Loucy (cell line): ENCODE measurements at regions not wholly inside any gene's neighbourhood (a gene's known extent, or its start where the extent isn't known, plus 50 kb on each side); places are given as distances from the start of the nearest gene placed in this dataset.

Source experiments
- H2AFZ ChIP-seq: fragments of 200-600 bp; sonication (generic); 2 replicates; pipeline ENCODE4 v1.6.0; 2016; ENCODE audit warnings: antibody characterized with exemption, mild to moderate bottlenecking, low read length, moderate library complexity
- H3F3A ChIP-seq: fragments of 200-600 bp; 2 replicates; pipeline ENCODE4 v1.6.0; 2016; ENCODE audit warnings: antibody characterized with exemption, low read depth, mild to moderate bottlenecking
- H3K27me3 ChIP-seq: fragments of 200-600 bp; sonication (generic); 2 replicates; pipeline ENCODE4 v1.6.1; 2014; ENCODE audit warnings: low read length, mild to moderate bottlenecking; ENCODE audit not compliant: insufficient read depth, poor library complexity, severe bottlenecking
- H3K36me3 ChIP-seq: fragments of 200-600 bp; sonication (generic); 2 replicates; pipeline ENCODE4 v1.6.1; 2016; ENCODE audit warnings: low read length; ENCODE audit not compliant: insufficient read depth
- H3K4me1 ChIP-seq: fragments of 200-600 bp; sonication (generic); 2 replicates; pipeline ENCODE4 v1.5.1; 2014; ENCODE audit warnings: low read length, mild to moderate bottlenecking; ENCODE audit not compliant: insufficient read depth, poor library complexity, severe bottlenecking
- H3K4me2 ChIP-seq: fragments of 200-600 bp; sonication (generic); 2 replicates; pipeline ENCODE4 v1.6.0; 2014; ENCODE audit warnings: antibody characterized with exemption, low read length, low read depth, mild to moderate bottlenecking; ENCODE audit not compliant: poor library complexity, severe bottlenecking
- H3K4me3 ChIP-seq: fragments of 200-600 bp; sonication (generic); 2 replicates; pipeline ENCODE4 v1.5.1; 2014; ENCODE audit warnings: low read length, mild to moderate bottlenecking, mixed read lengths; ENCODE audit not compliant: poor library complexity, severe bottlenecking
- H3K79me2 ChIP-seq: fragments of 200-600 bp; sonication (generic); 2 replicates; pipeline ENCODE4 v1.6.1; 2014; ENCODE audit warnings: low read length; ENCODE audit not compliant: insufficient read depth
- H3K9ac ChIP-seq: fragments of 200-600 bp; sonication (generic); 2 replicates; pipeline ENCODE4 v1.6.0; 2014; ENCODE audit warnings: mild to moderate bottlenecking, low read depth, low read length, moderate library complexity; ENCODE audit not compliant: poor library complexity, severe bottlenecking
- H3K9me2 ChIP-seq: fragments of 200-600 bp; sonication (generic); replicated peaks from 2 replicates; pipeline ENCODE4 v1.6.1; 2016; ENCODE audit warnings: low read depth, low read length, mixed read lengths
- H3K9me3 ChIP-seq: fragments of 200-600 bp; sonication (generic); 2 replicates; pipeline ENCODE4 v1.6.1; 2014; ENCODE audit warnings: mild to moderate bottlenecking, antibody characterized with exemption, low read length, low read depth; ENCODE audit not compliant: insufficient read depth
- H4K20me1 ChIP-seq: fragments of 200-600 bp; sonication (generic); 2 replicates; pipeline ENCODE4 v1.6.0; 2014; ENCODE audit warnings: antibody characterized with exemption, low read length, mild to moderate bottlenecking; ENCODE audit not compliant: insufficient read depth, poor library complexity, severe bottlenecking
- EZH2phosphoT487 ChIP-seq: fragments of 200-600 bp; IDR thresholded peaks from 2 replicates; pipeline ENCODE4 v1.6.1; 2018; ENCODE audit warnings: antibody characterized with exemption, mild to moderate bottlenecking, moderate library complexity, borderline replicate concordance
- TF ChIP-seq, protein P1 (sequence below): fragments of 200-600 bp; sonication (generic); conservative IDR thresholded peaks from 2 replicates; pipeline ENCODE4 v1.5.1; 2014; ENCODE audit warnings: mild to moderate bottlenecking, antibody characterized with exemption, low read length

DNA sequence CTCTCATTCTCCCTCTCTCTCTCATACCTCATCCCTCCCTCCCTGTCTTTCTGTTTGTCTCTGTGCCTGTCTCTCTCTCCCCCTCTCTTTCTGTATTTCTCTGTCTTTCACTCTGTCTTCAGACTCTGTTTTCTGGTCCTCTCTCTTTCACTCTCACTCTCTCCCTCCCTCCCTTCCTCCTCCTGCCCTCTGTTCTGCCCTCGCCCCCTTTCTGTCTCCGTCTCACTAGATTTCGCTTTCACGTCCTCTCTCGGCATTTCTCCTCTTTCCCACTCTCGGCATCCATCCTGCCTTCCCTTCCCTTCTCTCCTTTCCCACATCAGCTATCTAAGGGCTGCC, 183.0 kb downstream of the PHETA1 start:
- TF ChIP-seq EZH2phosphoT487, result no peak
- TF ChIP-seq, protein P1, sequence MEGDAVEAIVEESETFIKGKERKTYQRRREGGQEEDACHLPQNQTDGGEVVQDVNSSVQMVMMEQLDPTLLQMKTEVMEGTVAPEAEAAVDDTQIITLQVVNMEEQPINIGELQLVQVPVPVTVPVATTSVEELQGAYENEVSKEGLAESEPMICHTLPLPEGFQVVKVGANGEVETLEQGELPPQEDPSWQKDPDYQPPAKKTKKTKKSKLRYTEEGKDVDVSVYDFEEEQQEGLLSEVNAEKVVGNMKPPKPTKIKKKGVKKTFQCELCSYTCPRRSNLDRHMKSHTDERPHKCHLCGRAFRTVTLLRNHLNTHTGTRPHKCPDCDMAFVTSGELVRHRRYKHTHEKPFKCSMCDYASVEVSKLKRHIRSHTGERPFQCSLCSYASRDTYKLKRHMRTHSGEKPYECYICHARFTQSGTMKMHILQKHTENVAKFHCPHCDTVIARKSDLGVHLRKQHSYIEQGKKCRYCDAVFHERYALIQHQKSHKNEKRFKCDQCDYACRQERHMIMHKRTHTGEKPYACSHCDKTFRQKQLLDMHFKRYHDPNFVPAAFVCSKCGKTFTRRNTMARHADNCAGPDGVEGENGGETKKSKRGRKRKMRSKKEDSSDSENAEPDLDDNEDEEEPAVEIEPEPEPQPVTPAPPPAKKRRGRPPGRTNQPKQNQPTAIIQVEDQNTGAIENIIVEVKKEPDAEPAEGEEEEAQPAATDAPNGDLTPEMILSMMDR, result no peak
- no peak overlapping the region for H2AFZ ChIP-seq
- H3K27me3 ChIP-seq, result no peaks in the 10 kb centered on the region
- H3K4me3 ChIP-seq, result no peak overlapping the region
- no peaks in the 10 kb centered on the region for H3K9me2 ChIP-seq
- no peaks in the 10 kb centered on the region for H3K9me3 ChIP-seq
- H3K36me3 ChIP-seq, result no peaks in the 10 kb centered on the region
- H3K9ac ChIP-seq, result no peak overlapping the region
- H3F3A ChIP-seq, result no peaks in the 10 kb centered on the region
- peaks cover 10% of the 10 kb centered on the region for H3K4me1 ChIP-seq
- H3K79me2 ChIP-seq, result no peaks in the 10 kb centered on the region
- H3K4me2 ChIP-seq, result no peak overlapping the region
- H4K20me1 ChIP-seq, result no peaks in the 10 kb centered on the region

DNA sequence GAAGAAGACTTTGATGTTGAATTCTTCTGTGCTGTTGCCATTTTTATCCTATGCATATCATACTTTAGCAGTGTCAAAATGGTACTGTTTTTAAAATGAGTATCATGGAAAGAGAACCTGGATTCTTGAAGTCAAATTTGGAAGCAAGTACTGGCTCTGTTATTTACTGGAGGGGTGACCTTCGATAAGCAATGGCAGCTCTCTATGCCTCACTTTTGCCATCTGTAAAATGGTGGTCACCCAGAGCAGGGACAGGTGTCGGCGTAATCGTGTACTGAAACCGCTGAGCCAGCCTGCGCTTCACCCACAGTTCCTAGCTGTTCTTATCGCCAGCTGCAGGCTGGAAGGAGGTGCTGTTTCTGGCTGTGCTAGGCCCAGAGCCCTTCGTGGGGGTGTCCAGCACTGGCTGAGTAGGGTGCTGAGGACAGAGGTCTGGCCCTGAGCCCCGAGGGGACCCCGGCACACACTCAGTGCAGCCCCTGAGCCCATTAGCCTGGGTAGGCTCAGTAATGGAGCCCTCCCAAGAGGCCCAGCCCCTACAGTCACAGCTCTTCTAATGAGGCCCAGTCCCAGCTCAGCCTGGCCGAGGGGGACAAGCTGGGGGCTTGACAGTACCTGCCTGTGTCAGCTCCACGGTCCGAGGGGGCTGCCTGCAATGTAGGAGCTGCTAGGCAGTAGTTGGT, 183.5 kb downstream of the PHETA1 start:
- Histone ChIP-seq H3F3A (no peaks in the 10 kb centered on the region), H2AFZ (no peak overlapping the region), H3K27me3 (no peaks in the 10 kb centered on the region), H3K36me3 (no peaks in the 10 kb centered on the region), H3K79me2 (no peaks in the 10 kb centered on the region), H3K4me1 (peaks cover 15% of the 10 kb centered on the region), H4K20me1 (no peaks in the 10 kb centered on the region), H3K4me2 (no peak overlapping the region), H3K9me3 (no peaks in the 10 kb centered on the region), H3K9me2 (no peaks in the 10 kb centered on the region), H3K9ac (no peak overlapping the region), H3K4me3 (no peak overlapping the region)
- TF ChIP-seq, protein P1, result no peak
- TF ChIP-seq EZH2phosphoT487, result no peak

DNA sequence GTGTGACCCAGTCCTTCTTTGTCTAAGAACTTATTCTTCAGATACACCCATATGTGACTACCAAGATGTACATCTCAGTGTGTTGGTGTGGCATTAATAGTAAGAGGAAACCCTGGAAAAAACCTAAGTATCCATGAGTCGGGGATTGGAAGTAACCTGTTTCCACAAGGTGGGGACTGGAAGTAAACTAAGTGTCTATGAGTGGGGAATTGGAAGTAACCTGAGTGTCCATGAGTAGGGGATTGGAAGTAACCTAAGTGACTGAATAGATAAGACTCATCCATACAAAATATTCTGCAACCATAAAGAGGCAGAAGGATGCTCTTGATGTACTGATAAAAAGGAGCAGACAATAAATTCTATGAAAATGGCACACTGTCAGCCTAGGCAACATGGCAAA, 184.7 kb downstream of the PHETA1 start:
- H3K9me3 ChIP-seq, result no peaks in the 10 kb centered on the region
- H3K9ac ChIP-seq, result no peak overlapping the region
- no peak overlapping the region for H3K4me3 ChIP-seq
- no peaks in the 10 kb centered on the region for H3K79me2 ChIP-seq
- H3K4me2 ChIP-seq, result no peak overlapping the region
- no peaks in the 10 kb centered on the region for H3F3A ChIP-seq
- no peaks in the 10 kb centered on the region for H3K27me3 ChIP-seq
- H4K20me1 ChIP-seq, result no peaks in the 10 kb centered on the region
- no peaks in the 10 kb centered on the region for H3K36me3 ChIP-seq
- H3K4me1 ChIP-seq, result peaks cover 24% of the 10 kb centered on the region
- no peaks in the 10 kb centered on the region for H3K9me2 ChIP-seq
- H2AFZ ChIP-seq, result no peak overlapping the region
- no peak for TF ChIP-seq EZH2phosphoT487
- TF ChIP-seq, protein P1, result no peak
